Activated naive CD8-positive, alpha-beta T cell treated with anti-CD3 and anti-CD28 coated beads, Interleukin-2, amount 10 ng/mL, durations not matched to agents 7 days and 5 days (primary cell): ENCODE measurements at regions not wholly inside any gene's neighbourhood (a gene's known extent, or its start where the extent isn't known, plus 50 kb on each side); places are given as distances from the start of the nearest gene placed in this dataset.
"Not testable (repeated sequence)": the region's sequence is repeated elsewhere in the genome, so short reads cannot be mapped to it uniquely, and the experiment has no call there.

Source experiments
- ATAC-seq: fragments of 150-1000 bp; cut with Tn5 transposase; one replicate; pipeline ENCODE4 v1.10.0; 2021; ENCODE audit warnings: low read depth, moderate library complexity
- POLR2A ChIA-PET: fragments of 350-600 bp; sonication (Branson Sonifier 250); formaldehyde crosslinking; loops from one replicate; lab custom pipeline; 2021; ENCODE audit warnings: antibody characterized with exemption; lab: Charles Lee
- DNase-seq: peaks from one replicate; pipeline ENCODE4 v3.0.0; 2021
- H3K27ac Mint-ChIP-seq: one replicate; pipeline ENCODE4 v1.8.0; 2022; ENCODE audit warnings: mild to moderate bottlenecking, mixed read lengths
- H3K27me3 Mint-ChIP-seq: one replicate; pipeline ENCODE4 v1.8.0; 2022; ENCODE audit warnings: mild to moderate bottlenecking, moderate library complexity, mixed read lengths
- H3K36me3 Mint-ChIP-seq: one replicate; pipeline ENCODE4 v1.8.0; 2021; ENCODE audit warnings: mild to moderate bottlenecking, mixed read lengths
- H3K4me1 Mint-ChIP-seq: one replicate; pipeline ENCODE4 v1.8.0; 2021; ENCODE audit warnings: mixed read lengths
- H3K4me3 Mint-ChIP-seq: one replicate; pipeline ENCODE4 v1.8.0; 2022; ENCODE audit warnings: mild to moderate bottlenecking, moderate library complexity, mixed read lengths
- H3K9me3 Mint-ChIP-seq: one replicate; pipeline ENCODE4 v1.8.0; 2021; ENCODE audit warnings: mixed read lengths

GRCh38 chr18:40132438-40132837 is 1822.6 kb upstream of the PIK3C3 start:
- H3K9me3 Mint-ChIP-seq, POLR2A ChIA-PET, ATAC-seq, H3K27ac Mint-ChIP-seq, H3K36me3 Mint-ChIP-seq, H3K27me3 Mint-ChIP-seq, DNase-seq, H3K4me3 Mint-ChIP-seq, H3K4me1 Mint-ChIP-seq: not testable (repeated sequence)

GRCh38 chr18:40124107-40124506 is 1830.9 kb upstream of the PIK3C3 start:
- H3K9me3 Mint-ChIP-seq, result peaks cover 3% of the 10 kb centered on the region
- DNase-seq (no peak), ATAC-seq (no peak)
- no peaks in the 10 kb centered on the region for H3K36me3 Mint-ChIP-seq
- POLR2A ChIA-PET, result no interaction called here
- no peaks in the 10 kb centered on the region for H3K4me1 Mint-ChIP-seq
- no peak overlapping the region for H3K4me3 Mint-ChIP-seq
- H3K27ac Mint-ChIP-seq, result no peak overlapping the region
- H3K27me3 Mint-ChIP-seq, result no peaks in the 10 kb centered on the region

GRCh38 chr18:40120796-40121391 is 1834.1 kb upstream of the PIK3C3 start:
- no peaks in the 10 kb centered on the region for H3K27me3 Mint-ChIP-seq
- peaks cover 5% of the 10 kb centered on the region for H3K9me3 Mint-ChIP-seq
- no peak for DNase-seq
- ATAC-seq, result no peak
- H3K27ac Mint-ChIP-seq, result no peak overlapping the region
- H3K36me3 Mint-ChIP-seq, result no peaks in the 10 kb centered on the region
- no peaks in the 10 kb centered on the region for H3K4me1 Mint-ChIP-seq
- POLR2A ChIA-PET, result no interaction called here
- no peak overlapping the region for H3K4me3 Mint-ChIP-seq

DNA sequence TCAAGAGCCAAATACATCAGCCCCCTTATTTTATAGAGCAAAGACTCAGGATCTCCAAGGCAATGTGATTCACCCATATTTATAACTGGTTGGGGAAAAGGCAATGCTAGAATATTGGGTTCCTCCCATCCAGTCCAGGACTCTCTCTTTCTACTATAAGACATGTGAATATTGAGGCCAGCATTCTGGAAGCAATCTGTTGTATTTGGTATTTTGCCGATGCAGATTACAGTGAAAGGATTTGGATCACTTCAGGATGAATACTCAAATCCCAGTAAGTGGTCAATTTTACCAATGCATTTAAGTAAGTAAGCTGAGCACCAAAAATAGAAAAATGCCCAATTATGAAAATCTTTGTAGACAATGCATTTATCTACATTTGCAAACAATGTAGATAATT is 1834.7 kb upstream of the PIK3C3 start:
- Mint-ChIP-seq H3K4me3 (no peak overlapping the region), H3K27me3 (no peaks in the 10 kb centered on the region), H3K4me1 (no peaks in the 10 kb centered on the region), H3K36me3 (no peaks in the 10 kb centered on the region), H3K9me3 (peaks cover 5% of the 10 kb centered on the region), H3K27ac (no peak overlapping the region)
- DNase-seq (no peak), ATAC-seq (no peak)
- POLR2A ChIA-PET, result no interaction called here

GRCh38 chr18:40119581-40119980 is 1835.5 kb upstream of the PIK3C3 start:
- H3K4me1 Mint-ChIP-seq, H3K36me3 Mint-ChIP-seq, H3K4me3 Mint-ChIP-seq, ATAC-seq, POLR2A ChIA-PET, DNase-seq, H3K27ac Mint-ChIP-seq, H3K9me3 Mint-ChIP-seq, H3K27me3 Mint-ChIP-seq: not testable (repeated sequence)

DNA sequence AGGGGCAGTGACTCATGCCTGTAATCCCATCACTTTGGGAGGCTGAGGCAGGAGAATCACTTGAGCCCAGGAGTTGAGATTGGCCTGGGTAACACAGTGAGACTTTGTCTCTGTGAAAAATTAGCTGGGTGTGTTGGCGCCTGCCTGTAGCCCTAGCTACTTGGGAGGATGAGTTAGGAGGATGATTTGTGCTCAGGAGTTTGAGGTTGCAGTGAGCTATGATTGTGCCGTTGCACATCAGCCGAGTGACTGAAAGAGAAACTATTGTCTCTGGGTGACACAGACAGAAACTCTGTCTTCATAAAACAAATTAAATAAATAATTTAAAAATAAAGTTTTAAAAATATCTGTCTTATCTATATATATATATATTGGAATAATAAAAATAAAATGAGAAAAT is 1844.6 kb upstream of the PIK3C3 start:
- H3K27me3 Mint-ChIP-seq, result no peaks in the 10 kb centered on the region
- H3K36me3 Mint-ChIP-seq, result no peaks in the 10 kb centered on the region
- peaks cover 8% of the 10 kb centered on the region for H3K9me3 Mint-ChIP-seq
- no peak overlapping the region for H3K27ac Mint-ChIP-seq
- ATAC-seq (no peak), DNase-seq (no peak)
- no peaks in the 10 kb centered on the region for H3K4me1 Mint-ChIP-seq
- POLR2A ChIA-PET, result no interaction called here
- H3K4me3 Mint-ChIP-seq, result no peak overlapping the region

- H3K27ac Mint-ChIP-seq, result no peak overlapping the region
- POLR2A ChIA-PET, result no interaction called here
- no peaks in the 10 kb centered on the region for H3K27me3 Mint-ChIP-seq
- H3K9me3 Mint-ChIP-seq, result peaks cover 8% of the 10 kb centered on the region
- no peaks in the 10 kb centered on the region for H3K36me3 Mint-ChIP-seq
- H3K4me3 Mint-ChIP-seq, result no peak overlapping the region
- no peak for ATAC-seq
- no peak for DNase-seq
- no peaks in the 10 kb centered on the region for H3K4me1 Mint-ChIP-seq
Measured at GRCh38 chr18:40109252-40110049, 1845.6 kb upstream of the PIK3C3 start.

GRCh38 chr18:40108596-40108995 is 1846.4 kb upstream of the PIK3C3 start:
- no peaks in the 10 kb centered on the region for H3K27me3 Mint-ChIP-seq
- POLR2A ChIA-PET, result no interaction called here
- no peaks in the 10 kb centered on the region for H3K36me3 Mint-ChIP-seq
- ATAC-seq (no peak), DNase-seq (no peak)
- H3K4me1 Mint-ChIP-seq, result no peaks in the 10 kb centered on the region
- peaks cover 10% of the 10 kb centered on the region for H3K9me3 Mint-ChIP-seq
- no peak overlapping the region for H3K27ac Mint-ChIP-seq
- no peak overlapping the region for H3K4me3 Mint-ChIP-seq

DNA sequence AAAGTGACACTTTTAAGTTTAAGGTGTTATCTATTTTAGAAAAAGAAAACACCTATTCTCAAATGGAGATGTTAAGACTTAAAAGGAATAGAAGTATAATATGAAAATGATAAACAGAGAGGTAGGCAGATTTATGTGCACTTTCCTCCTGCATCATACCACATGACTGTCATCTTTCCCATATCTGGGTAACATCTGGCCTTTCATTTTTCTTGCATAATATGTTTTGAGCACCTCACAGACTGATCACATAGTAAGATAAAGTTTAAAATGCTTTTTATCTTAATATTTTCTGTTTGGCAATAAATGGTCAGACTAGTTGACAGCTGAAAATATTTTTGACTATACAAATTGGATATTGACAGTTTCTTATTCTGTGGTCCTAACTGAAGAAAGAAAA is 1852.1 kb upstream of the PIK3C3 start:
- Mint-ChIP-seq H3K4me1 (no peaks in the 10 kb centered on the region), H3K4me3 (no peak overlapping the region), H3K27ac (no peak overlapping the region), H3K36me3 (no peaks in the 10 kb centered on the region), H3K9me3 (peaks cover 4% of the 10 kb centered on the region), H3K27me3 (no peaks in the 10 kb centered on the region)
- POLR2A ChIA-PET, result no interaction called here
- ATAC-seq, result no peak
- DNase-seq, result no peak

DNA sequence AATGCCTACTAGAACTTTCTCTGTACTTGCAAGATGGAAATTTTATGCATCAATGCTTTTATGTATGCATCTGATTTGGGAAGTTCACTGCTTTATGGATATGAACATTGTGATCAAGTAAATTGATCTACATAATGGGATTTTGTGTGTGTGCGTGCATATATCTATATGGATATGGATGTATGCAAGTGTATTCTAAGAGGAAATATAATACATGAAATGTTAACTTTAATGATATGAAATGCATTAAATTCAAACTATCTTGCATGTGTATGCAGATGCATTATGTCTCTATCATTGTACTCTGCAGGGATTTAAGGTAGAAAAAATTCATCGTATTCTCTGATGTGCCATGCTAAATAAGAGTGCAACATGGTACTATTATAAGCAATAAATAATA is 1855.4 kb upstream of the PIK3C3 start:
- Mint-ChIP-seq H3K4me3 (no peak overlapping the region), H3K36me3 (no peaks in the 10 kb centered on the region), H3K27ac (no peak overlapping the region), H3K9me3 (peaks cover 2% of the 10 kb centered on the region), H3K4me1 (no peaks in the 10 kb centered on the region), H3K27me3 (no peaks in the 10 kb centered on the region)
- DNase-seq, result no peak
- POLR2A ChIA-PET, result no interaction called here
- no peak for ATAC-seq

DNA sequence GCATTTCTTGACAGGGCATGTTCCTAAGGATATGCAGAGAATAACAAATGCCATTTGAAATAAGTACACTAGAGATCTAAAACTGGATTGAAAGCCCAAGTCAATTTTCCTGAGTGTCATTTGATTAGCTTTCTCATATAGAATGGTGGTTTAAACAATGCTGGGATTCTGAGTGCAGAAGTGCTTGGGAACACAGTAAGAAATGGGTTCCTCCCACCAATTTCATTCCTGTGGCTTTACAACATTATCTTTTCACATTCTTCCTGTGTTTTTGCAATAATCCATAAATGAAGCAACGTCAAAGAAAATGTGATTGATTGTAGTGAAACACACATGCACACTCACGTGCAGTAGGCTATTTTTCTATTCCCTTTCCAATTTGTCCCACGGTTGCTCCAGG is 1858.4 kb upstream of the PIK3C3 start:
- Mint-ChIP-seq H3K27me3 (no peaks in the 10 kb centered on the region), H3K4me3 (no peak overlapping the region), H3K36me3 (no peaks in the 10 kb centered on the region), H3K9me3 (no peaks in the 10 kb centered on the region), H3K4me1 (no peaks in the 10 kb centered on the region), H3K27ac (no peak overlapping the region)
- POLR2A ChIA-PET, result no interaction called here
- DNase-seq (no peak), ATAC-seq (no peak)

DNA sequence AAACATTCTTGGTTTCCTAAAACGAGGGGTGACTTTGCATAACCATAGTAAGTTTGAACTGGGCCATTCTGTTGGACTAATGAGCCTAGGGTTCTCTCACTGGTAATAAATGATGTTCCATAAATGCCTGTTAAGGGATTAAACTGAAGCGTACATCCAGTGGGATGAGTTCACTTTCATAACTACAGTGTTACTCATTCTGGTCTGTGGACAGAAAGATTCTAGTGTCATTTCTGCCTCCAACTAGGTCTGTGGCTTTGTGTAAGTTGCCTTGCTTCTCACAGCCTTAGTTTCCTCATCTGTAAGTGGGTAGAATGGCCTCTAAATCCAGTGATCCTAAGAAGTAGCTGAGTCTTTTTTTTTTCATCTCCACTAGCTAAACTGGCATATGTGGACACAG is 1860.6 kb upstream of the PIK3C3 start:
- Mint-ChIP-seq H3K4me3 (no peak overlapping the region), H3K36me3 (no peaks in the 10 kb centered on the region), H3K27me3 (no peaks in the 10 kb centered on the region), H3K27ac (no peak overlapping the region), H3K9me3 (no peaks in the 10 kb centered on the region), H3K4me1 (no peaks in the 10 kb centered on the region)
- DNase-seq, result no peak
- ATAC-seq, result no peak
- POLR2A ChIA-PET, result no interaction called here

DNA sequence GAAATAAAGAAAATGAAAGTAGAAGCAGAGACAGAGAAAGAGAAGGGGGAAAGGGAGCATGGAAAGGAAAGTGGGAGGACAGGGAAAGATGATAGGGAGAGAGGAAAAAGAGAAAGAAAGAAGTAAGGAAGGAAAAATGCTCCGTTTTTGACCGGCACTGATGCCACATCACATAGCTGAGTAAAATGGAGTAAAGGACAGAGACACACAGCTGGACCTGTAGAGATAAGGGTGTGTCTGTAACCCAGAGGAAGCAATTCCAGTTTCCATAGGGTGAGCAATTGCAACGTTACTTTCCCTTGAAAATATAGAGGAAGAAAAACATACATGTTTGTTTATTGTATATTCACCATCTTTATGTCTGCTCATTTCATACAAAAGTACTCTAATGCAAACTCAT is 1866.9 kb upstream of the PIK3C3 start:
- POLR2A ChIA-PET, result no interaction called here
- no peaks in the 10 kb centered on the region for H3K27me3 Mint-ChIP-seq

GRCh38 chr18:40079786-40080185 is 1875.2 kb upstream of the PIK3C3 start:
- POLR2A ChIA-PET, result no interaction called here
- Mint-ChIP-seq H3K27me3 (no peaks in the 10 kb centered on the region), H3K4me3 (no peak overlapping the region), H3K9me3 (no peaks in the 10 kb centered on the region), H3K4me1 (no peaks in the 10 kb centered on the region), H3K27ac (no peak overlapping the region), H3K36me3 (no peaks in the 10 kb centered on the region)
- ATAC-seq, result no peak
- DNase-seq, result no peak

More for the DNA sequence above, 1866.9 kb upstream of the PIK3C3 start:
- DNase-seq (no peak), ATAC-seq (no peak)
- Mint-ChIP-seq H3K9me3 (peaks cover 1% of the 10 kb centered on the region), H3K36me3 (no peaks in the 10 kb centered on the region), H3K27ac (no peak overlapping the region), H3K4me3 (no peak overlapping the region), H3K4me1 (no peaks in the 10 kb centered on the region)
